GM21381 (cell line): ENCODE measurements at regions not wholly inside any gene's neighbourhood (a gene's known extent, or its start where the extent isn't known, plus 50 kb on each side); places are given as distances from the start of the nearest gene placed in this dataset.

Source experiments
- ATAC-seq: cut with Tn5 transposase; IDR thresholded peaks from one replicate; pipeline ENCODE4 v1.9.1; 2021; ENCODE audit warnings: mild to moderate bottlenecking, moderate library complexity; ENCODE audit not compliant: unreplicated experiment

DNA sequence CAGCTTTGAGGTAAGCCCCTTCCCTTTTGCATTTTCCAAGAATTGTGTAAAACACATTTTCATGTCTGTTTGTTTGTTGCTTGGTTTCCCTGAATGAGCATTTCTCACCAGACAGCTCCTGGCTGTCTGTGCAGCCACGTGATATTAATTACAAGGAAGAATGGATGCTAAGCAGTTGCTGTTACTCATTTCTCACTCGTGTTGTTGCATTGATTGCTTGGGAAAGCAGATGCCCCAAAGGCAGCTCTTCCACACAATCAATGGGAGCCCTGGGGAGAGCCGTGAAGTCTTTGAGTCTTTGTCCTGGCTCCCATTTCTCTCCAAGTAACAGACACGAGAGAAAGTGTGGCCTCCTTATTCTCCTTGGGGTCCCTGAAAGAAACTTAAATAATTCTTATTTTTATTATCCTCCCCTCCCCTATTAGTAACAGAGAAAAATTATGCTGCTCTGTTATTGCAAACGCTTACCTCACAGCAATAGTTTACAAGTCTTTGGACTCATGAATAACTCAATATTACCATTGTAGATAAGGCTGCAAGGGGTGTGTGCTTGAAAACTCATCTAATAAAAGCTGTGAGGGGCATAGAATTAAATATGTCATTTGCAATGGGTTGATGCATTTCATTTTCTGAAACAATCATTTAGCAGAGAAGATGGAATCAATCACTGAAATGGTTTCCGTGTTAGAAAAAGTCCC is 127.7 kb upstream of the CAMK1G start:
- ATAC-seq, result no peak

DNA sequence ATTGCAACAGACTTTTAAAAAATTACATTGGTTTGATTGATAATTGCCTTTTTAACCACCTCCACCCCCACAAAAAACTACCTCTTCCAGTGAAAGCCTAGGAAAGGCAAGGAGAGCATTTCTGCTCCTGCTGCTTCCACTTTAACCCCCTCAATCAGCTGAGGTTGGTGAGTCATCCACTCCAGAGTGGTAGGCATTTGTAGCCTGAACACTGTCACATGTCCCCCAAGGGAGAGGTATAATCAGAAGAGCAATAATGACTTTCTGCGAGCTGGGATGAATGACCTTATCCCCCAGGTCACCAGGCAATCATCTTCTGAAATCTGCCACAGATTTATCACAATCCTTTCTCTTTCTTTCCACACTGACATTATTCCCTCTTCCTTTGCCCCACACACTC is 126.6 kb upstream of the CAMK1G start:
- ATAC-seq, result no peak

DNA sequence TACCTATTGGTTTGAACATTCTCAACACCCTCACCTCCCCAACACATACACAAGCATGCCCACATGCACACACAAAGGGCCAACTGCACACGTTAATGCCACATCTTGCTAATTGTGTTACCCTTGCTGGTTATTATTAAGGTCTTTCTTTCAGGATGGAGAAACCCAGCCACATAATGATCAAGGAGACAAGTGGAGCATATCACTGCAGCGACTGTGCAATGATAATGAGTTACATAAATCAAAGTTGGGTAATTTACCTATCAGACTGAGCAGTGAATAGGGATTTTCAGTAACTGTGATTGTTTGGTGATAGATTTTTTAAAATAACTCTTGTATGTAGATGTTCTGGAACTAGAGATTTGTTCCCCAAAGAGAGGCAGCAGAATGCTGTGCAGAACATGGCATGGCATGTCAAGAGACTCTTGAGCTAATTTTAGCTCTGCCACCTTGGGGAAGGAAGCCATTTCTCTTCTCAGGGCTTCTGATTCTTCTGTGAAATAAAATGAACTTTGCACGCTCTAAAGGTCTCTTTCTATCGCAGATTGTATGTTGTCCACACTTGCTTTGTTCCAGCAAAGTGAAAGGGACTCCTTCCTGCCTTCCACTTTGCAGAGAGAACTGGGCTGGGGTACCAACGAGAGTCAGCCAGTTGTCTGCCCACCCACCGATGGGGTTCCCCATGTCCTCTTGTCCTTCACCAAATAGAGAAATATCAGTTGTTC is 126.0 kb upstream of the CAMK1G start:
- ATAC-seq, result no peak

DNA sequence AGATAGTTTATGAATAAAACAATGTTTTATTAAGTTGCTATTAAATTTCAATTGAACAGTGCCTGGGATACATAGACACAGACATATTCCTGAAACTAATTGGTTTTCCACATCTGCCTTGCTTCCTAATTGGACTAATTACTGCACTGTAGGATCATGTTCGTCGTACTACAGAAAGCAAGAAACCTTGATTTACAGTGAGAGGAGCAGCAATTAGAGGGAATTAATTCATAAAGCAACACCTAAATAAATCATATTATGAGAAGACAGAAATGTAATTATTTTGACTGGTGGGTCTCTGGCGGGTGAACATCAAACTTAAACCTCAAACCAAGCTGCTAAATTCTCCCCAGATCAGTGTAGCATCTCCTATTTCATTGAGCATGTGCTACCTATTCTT is 124.6 kb upstream of the CAMK1G start:
- no peak for ATAC-seq

DNA sequence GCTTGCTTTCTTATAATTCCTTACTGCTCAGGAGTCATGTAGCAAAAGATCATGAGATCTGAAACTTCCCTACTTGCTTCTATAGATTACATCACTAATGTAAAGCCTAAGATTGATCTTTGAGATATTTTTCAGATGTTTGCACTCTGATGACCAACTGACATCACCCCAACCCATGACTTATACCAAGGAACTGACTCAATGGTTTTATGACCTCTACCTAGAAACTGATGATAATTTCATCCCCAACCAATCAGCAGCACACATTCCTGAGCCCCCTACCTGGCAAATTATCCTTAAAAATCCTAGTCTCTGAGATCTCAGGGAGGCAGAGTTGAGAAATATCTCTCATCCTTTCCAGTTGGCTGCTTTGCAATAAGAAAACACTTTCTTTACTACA is 122.3 kb upstream of the CAMK1G start:
- no peak for ATAC-seq

DNA sequence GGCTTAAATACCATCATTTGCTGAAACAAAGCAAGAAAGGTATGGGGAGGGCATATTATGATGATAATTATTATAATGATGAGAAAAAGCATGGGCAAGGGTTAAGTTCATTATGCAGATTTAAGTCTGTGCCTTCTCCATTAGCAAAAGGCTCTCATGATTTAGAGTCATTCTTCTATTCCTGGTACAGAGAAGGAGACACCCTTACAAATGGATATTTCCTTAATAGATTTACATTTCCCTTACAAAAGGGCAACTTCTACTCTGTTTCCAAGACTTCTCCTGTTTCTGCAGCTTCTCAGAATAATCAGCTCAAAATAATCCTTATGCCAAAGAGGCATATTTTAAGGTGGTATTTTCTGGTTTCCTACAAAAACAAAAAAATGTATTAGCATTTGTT is 121.1 kb upstream of the CAMK1G start:
- ATAC-seq, result no peak

DNA sequence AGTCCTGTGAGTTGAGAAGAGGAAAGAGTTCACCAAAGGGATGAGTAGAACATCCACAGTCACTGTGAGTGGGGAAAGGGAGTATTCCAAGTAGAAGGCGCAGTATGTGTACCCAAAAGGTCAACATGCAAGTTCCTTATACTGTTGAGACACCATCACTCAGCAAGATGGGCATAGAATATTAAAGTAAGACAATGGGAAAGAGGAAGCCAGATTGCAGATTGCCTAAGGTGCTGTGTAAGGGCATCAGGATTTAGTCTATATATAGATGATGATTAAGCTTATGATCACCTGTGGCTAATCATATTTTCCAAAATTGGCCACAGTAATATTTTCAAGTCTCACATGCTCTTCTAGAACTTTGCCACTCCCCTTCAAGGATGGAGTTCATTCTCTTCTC is 120.1 kb upstream of the CAMK1G start:
- ATAC-seq, result no peak

DNA sequence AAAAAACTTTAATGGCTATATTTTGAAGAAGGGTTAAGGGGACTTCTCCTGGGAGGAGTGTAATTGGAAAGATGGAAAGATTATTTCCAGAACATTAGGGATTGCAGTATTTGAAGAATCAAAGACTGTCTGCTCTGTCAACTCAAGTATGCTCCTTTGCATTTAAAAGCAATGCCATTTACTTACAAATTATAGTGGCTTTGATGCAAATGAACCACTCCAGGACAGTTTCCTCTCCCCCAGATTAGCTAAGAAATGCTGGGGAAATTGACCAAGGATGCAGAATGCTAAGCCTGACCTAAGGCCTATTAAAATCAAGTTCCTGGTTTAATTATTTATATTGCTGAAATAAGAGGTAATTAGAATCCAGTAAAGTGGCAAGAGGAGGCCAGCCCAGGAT is 110.5 kb upstream of the CAMK1G start:
- no peak for ATAC-seq

DNA sequence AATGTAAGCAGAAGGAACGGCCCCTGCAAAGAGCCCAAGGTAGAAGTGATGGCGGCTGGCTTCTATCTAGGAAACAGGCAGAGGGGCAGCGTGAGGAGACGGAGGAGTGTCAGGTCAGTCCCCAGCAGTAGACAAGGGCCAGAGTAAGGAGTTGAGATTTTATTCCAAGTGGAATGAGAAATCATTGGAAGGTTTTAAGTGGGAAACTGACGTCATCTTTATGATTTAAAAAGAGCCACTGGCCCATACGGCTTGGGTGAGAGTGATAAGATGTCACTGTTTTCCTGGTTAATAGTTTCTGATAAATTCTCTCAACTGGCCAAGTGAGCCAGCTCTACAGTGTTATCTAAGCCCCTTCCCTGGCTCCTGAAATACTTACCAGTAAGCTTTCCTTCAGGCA is 103.2 kb upstream of the CAMK1G start:
- no peak for ATAC-seq

DNA sequence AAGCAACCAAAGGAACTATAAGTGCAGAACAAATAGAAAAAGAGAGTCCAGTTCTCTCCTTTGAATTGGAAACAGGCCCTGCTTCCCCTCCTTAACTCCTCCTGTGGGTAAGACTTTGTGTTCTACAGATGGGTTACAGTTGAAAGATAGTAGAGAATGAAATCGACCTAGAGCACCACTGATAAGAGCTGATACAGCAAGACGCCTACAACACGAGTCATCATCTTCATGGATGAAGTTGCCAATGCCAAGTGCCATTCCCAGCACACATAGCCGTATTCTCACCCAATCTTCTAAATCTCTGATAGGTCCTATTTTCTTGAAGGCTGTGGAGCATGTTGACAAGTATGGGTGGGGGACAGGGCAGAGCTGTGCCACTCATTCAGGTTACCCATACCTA is 99.8 kb upstream of the CAMK1G start:
- ATAC-seq, result no peak

DNA sequence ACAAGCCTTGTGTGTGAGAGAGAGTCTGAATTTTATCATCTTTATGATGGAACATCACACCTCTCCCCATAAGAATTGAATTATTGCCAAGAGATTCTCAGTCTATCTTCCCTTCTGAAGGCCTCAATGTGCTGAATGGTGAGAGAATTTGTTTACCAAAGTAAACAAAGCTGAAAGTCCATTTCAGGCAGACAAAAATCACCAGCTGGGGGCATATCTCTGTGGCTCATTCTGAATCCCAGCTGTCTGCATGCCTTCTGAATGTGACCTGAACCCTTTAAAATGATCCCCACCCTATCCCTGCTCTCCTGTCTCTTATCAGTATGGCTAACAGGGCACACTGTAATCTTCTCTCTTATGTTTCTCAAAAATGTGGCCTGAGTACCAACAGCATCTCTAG is 99.1 kb upstream of the CAMK1G start:
- no peak for ATAC-seq

DNA sequence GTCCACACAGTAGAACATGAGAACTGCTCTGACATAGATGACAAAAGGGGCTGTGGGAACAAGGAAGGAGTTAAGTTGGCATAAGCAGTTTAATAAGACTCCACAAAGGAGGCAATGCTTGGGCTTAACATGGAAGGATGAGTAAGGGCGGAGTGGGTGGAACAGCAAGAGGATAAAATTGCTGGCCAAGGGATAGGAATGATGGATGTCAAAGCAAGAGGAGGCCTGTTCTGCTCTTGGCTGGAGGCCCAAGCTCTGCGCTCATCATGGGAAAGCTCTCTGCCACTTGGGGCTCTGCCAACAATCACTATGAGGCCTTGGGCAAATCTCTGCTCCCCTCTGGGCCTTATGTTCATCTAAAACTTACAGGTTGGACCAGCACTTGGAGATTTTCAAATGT is 98.3 kb upstream of the CAMK1G start:
- ATAC-seq, result no peak

DNA sequence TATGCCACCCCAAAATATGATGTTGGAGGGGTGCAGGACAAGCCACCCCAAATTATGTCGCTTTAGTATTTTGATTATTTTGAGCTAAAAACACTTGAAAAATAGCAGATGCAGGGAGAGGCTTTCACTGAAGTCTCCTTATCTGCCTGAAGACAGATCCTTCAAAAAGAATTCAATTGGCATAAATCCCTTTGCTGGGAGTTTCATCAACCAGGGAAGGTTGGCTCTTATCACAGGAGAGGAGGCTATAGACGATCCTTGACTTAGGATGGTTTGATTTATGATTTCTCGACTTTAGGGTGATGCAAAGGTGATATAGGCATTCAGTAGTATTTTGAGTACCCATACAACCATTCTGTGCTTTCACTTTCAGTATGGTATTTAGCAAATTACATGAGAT is 97.8 kb upstream of the CAMK1G start:
- no peak for ATAC-seq

DNA sequence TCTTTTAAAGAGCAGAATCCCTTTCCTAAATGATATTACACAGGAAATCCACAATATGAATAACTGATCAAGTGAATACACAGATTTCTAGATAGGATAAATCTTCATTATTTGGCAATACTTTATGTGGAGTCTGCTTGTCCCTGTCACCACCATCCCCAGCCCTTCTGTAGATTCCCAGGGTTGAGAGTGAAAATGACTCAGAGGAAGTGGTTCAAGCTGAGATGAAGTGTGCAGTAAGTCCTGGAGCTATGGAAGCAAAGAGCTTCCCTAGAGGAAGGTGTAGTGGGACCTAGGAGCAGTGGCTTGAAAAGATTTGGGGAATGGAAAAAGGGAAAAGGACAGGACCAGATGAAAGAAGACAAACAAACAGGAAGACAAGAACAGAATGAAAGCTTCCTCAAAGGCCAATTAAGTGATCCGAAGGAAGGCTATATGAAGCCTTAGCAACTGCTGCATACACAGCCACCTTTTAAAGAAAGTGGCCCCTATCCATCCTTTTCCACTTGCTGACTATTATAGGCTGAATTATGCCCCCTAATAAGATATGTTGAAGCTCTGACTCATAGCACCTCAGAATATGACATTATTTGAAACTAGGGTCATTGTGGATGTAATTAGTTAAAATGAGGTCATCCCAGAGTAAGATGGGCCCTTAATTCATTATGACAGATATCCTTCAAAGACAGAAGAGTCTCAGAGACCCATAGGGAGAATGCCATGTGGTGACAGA is 96.5 kb upstream of the CAMK1G start:
- ATAC-seq, result no peak

DNA sequence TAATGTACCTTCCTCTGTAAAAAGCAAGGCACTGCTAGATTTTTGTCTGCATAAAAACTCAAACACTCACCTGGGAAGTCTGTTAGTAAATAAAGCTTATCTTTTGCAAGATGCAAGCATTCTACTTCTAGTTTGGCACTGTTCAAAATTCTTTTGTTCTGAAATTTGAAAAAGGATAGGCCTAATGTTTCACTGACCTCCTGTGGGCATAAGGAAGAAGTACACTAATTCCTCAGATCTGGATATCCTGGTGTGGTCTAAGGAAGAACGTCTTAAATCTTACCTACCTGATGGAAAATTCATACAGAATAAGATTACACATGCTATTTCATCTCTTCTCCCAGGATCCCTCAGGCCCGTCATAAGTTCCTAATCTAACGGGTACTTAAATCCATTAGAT is 93.5 kb upstream of the CAMK1G start:
- no peak for ATAC-seq

DNA sequence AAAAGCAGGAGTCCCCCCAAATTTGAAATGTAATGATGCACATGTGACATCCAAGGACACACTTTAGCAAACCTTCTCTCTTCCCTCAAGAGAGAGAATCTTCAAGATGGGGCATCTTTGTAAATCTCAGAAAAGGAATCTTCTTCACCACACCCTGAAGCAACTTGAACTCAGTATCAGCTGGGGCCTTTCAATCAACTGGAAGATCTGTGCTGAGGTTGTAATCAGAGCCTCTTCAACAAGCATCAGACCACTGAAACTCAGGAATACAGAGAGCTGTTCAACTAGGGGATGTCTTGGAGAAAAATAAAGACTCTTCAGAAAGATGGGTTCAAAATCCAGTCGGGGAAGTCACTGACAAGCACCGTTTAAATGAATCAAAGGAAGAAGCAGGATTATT is 92.5 kb upstream of the CAMK1G start:
- ATAC-seq, result no peak

DNA sequence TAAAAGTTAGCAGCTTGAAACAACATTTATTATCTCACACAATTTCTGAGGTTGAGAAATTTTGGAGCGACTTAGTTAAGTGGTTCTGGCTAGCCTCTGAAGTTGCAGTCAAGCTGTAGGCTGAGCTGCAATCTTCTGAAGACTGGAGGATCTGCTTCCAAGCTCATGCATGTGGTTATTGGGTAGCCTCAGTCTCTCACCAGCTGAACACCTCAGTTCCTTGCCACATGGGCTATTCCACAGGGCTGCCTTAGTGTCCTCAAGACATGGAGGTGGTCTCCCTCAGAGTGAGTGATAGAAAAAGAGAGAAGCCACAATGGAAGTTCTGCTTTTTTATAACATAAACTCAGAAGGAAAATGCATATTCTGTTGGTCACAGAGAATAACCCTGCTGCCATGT is 92.0 kb upstream of the CAMK1G start:
- no peak for ATAC-seq

DNA sequence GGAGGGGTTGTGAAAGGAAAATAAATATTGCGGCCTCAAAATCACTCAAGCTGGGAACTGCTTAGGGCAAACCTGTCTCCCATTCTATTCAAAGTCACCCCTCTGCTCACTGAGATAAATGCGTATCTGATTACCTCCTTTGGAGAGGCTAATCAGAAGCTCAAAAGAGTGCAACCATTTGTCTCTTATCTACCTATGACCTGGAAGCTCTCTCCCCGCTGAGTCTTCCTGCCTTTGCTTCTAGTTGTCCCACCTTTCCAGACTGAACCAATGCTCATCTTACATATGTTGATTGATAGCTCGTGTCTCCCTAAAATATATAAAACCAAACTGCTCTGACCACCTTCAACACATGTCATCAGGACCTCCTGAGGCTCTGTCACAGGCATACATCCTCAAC is 91.6 kb upstream of the CAMK1G start:
- no peak for ATAC-seq

DNA sequence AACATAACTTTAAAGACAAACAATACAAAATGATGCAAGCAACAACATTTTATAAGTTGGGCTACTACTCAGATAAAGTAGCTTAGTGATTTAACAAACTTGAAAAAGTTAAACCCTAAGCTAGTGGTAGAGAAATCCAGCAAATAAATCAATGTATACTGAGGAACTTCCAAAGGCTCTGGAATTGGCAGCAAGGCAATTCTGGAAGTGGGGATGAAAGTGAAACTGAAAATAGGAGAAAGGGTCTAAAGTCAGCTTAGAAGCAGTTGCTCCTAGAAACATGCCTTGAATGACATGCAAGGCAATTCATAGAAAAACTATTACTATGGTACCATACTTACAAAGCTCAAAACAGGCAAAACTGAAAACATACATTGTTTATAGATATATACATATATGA is 90.0 kb upstream of the CAMK1G start:
- no peak for ATAC-seq

DNA sequence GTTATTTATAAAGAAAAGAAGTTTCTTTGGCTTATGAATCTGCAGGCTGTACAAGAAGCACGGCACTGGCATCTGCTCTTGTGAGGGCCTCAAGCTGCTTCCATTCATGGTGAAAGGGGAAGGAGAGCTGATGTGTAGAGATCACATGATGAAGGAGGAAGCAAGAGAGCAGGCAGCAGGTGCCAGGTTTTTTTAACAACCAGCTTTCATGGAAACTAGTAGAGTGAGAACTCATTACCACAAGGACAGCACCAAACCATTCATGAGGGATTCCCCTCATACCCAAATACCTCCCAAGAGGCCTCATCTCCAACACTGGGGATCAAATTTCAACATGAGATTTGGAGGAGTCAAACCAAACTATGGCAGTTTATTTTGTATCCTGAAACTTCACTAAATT is 85.8 kb upstream of the CAMK1G start:
- no peak for ATAC-seq

DNA sequence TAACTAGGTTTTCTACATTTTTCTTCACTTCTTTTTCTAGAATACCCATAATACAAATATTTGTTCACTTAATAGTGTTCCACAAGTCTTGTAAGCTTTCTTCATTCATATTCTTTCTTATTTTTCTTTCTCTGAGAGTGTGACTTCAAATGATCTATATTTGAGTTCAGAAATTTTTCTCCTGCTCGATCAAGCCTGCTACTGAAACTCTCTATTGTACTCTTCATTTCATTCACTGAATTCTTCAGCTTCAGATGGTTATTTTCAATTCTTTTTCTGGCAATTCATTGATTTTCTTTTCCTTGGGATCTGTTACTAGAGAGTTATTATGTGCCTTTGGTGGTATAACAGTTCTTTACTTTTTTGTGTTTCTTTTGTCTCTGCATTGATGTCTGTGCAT is 82.5 kb upstream of the CAMK1G start:
- no peak for ATAC-seq

DNA sequence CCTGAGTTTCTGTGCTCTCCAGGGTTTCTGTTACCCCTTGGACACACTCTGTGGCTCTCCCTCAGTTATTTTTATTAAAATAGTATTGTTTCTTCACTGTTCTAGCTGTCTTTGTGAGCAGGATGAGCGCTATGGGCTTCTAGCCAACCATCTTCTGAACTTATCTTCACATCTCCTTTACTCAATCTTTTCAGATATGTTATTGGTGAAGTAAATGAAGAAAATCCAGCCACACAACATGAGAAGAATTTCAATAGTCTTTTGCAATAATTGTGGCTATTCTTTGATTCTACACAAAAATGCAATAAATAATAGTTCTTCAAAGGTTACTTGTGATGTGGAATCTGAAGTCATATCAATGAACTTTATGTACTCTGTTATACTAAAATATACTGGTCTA is 80.3 kb upstream of the CAMK1G start:
- no peak for ATAC-seq
